ENCODE measurements at regions not wholly inside any gene's neighbourhood (a gene's known extent, or its start where the extent isn't known, plus 50 kb on each side); places are given as distances from the start of the nearest gene placed in this dataset.

DNA sequence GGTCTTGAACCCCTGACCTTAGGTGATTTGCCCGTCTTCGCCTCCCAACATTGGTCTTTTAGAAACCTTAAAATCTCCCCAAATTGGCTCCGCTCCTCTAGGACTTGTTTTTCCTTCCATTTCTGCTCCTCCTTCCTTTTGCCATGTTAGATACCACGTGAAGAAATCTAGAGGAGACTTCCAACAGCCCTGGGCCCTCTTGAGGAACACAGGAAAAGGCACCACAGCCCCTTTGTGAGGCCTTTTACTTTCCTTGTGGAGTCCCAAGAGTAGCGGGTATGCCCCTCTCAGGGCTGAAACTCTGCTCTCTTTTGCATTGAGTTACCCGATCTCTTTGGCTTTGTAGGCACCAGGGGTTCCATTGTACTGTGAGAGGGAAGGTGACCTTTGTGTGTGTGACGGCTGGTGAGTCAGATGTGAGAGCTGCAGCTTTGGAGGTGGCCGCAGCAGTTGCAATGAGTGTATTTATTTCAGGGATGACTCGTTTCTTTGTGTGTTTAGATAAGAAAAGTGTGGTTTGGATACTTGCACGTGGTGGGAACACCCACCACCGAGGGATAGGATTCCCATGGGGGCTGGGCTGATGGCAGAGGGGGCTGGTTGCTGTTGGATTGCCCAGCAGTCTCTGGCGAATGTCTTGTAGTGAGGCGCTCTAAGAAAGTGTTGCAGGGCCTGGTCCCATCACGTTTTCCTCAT lies 218.4 kb upstream of the HS6ST1 start:
- H2AFZ ChIP-seq (ENCODE audit: low read depth, low read length) = peak overlapping the region; percentile 74; the same call in 1 of the 2 replicates
- FAIRE-seq (peak; percentile 19), ATAC-seq (peak; percentile 59), DNase-seq (ENCODE audit: extremely low read depth in 1 of 4, low spot score in 3 of 4) (peak in 3 of 4 experiments; percentile 13 to 57 (median 39))
- H3K9me1 ChIP-seq (ENCODE audit: control insufficient read depth, insufficient read depth, low read length) = peaks cover 3% of the 10 kb centered on the region
- no peaks in the 10 kb centered on the region for H3K9me3 ChIP-seq (replicated peaks; ENCODE audit: control insufficient read depth, insufficient read depth, low read depth, low read length)
- H3K27me3 ChIP-seq (ENCODE audit: control insufficient read depth in 2 of 2, insufficient read depth in 2 of 2, low read length in 2 of 2) = 0 out of 5 replicates have a peak, but pooled peaks cover 0 to 2% of the 10 kb centered on the region in 2 experiments
- BruUV-seq (replicated peaks) = no TSS peak
- H3K9ac ChIP-seq (ENCODE audit: insufficient read depth in 1 of 2, low read depth in 2 of 2, low read length in 2 of 2) = no peak overlapping the region
- no peaks in the 10 kb centered on the region; a peak in 2 of 5 replicates for H3K4me1 ChIP-seq (replicated peaks in 1 of 2; ENCODE audit: control insufficient read depth in 2 of 2, insufficient read depth in 2 of 2, low read length in 2 of 2)
- ChIA-PET CTCF (ENCODE audit: low intra/inter-chr PET ratio) (interaction anchor here (0.7 kb wide), 1 partner anchor 138 kb away, joined by 3 read pairs; no protein-coding TSS in a partner anchor), POLR2A (no interaction called here)
- peak overlapping the region; percentile 56; the same call in 2 of the 3 replicates for H3K27ac ChIP-seq (ENCODE audit: extremely low read depth, low read depth, low read length)
- no peak overlapping the region for H3K4me3 ChIP-seq
- H3K79me2 ChIP-seq (ENCODE audit: control insufficient read depth, insufficient read depth, low read length) = no peaks in the 10 kb centered on the region
- in situ Hi-C loops (cut with MboI) (no loop called here), intact Hi-C loops (cut with micrococcal nuclease) (no loop called here)
- H4K20me1 ChIP-seq (replicated peaks; ENCODE audit: control insufficient read depth, insufficient read depth, low read length) = no peaks in the 10 kb centered on the region
- no peaks in the 10 kb centered on the region for H3K36me3 ChIP-seq (ENCODE audit: control insufficient read depth, insufficient read depth, low read length)
- H3K4me2 ChIP-seq (ENCODE audit: insufficient read depth, low read length) = no peak overlapping the region
- 9% methylated on average over 14 of the region's 14 CpGs for WGBS (ENCODE audit: insufficient coverage, low coverage, missing lambda C conversion rate)
- TF ChIP-seq PYGO2 (tag; IDR thresholded peaks at IDR 0.05) (no peak), EP300 (IDR thresholded peaks at IDR 0.05; ENCODE audit: low read length) (no peak), RBM25 (IDR thresholded peaks at IDR 0.05; ENCODE audit: low read depth, low read length, severe bottlenecking) (no peak), ILK (tag; IDR thresholded peaks at IDR 0.05; ENCODE audit: borderline replicate concordance, low read depth) (no peak), ZNF316 (IDR thresholded peaks at IDR 0.05) (no peak), RFX7 (CRISPR knock-in tag; IDR thresholded peaks at IDR 0.05) (no peak), CEBPB (tag; IDR thresholded peaks at IDR 0.05) (no peak), DPF2 (IDR thresholded peaks at IDR 0.05) (0 out of 2 replicates have a peak, but pooled peaks have one; percentile 20), KDM5B (IDR thresholded peaks at IDR 0.05; ENCODE audit: insufficient replicate concordance, low read depth, low read length) (no peak), ZNF589 (CRISPR knock-in tag; IDR thresholded peaks at IDR 0.05; ENCODE audit: low read depth) (peak; percentile 71; the same call in 1 of the 2 replicates), SMARCA4 (IDR thresholded peaks at IDR 0.05) (peak; percentile 29; the same call in 1 of the 2 replicates)
- TF ChIP-seq, protein P1, sequence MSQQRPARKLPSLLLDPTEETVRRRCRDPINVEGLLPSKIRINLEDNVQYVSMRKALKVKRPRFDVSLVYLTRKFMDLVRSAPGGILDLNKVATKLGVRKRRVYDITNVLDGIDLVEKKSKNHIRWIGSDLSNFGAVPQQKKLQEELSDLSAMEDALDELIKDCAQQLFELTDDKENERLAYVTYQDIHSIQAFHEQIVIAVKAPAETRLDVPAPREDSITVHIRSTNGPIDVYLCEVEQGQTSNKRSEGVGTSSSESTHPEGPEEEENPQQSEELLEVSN (IDR thresholded peaks at IDR 0.05; ENCODE audit: borderline replicate concordance in 1 of 2, extremely low read depth in 1 of 2, insufficient read depth in 1 of 2, insufficient read length in 1 of 2, low read depth in 1 of 2, low read length in 1 of 2, poor library complexity in 1 of 2, severe bottlenecking in 1 of 2) = peak in 1 of 2 experiments; percentile 35
- TF ChIP-seq, protein P2, sequence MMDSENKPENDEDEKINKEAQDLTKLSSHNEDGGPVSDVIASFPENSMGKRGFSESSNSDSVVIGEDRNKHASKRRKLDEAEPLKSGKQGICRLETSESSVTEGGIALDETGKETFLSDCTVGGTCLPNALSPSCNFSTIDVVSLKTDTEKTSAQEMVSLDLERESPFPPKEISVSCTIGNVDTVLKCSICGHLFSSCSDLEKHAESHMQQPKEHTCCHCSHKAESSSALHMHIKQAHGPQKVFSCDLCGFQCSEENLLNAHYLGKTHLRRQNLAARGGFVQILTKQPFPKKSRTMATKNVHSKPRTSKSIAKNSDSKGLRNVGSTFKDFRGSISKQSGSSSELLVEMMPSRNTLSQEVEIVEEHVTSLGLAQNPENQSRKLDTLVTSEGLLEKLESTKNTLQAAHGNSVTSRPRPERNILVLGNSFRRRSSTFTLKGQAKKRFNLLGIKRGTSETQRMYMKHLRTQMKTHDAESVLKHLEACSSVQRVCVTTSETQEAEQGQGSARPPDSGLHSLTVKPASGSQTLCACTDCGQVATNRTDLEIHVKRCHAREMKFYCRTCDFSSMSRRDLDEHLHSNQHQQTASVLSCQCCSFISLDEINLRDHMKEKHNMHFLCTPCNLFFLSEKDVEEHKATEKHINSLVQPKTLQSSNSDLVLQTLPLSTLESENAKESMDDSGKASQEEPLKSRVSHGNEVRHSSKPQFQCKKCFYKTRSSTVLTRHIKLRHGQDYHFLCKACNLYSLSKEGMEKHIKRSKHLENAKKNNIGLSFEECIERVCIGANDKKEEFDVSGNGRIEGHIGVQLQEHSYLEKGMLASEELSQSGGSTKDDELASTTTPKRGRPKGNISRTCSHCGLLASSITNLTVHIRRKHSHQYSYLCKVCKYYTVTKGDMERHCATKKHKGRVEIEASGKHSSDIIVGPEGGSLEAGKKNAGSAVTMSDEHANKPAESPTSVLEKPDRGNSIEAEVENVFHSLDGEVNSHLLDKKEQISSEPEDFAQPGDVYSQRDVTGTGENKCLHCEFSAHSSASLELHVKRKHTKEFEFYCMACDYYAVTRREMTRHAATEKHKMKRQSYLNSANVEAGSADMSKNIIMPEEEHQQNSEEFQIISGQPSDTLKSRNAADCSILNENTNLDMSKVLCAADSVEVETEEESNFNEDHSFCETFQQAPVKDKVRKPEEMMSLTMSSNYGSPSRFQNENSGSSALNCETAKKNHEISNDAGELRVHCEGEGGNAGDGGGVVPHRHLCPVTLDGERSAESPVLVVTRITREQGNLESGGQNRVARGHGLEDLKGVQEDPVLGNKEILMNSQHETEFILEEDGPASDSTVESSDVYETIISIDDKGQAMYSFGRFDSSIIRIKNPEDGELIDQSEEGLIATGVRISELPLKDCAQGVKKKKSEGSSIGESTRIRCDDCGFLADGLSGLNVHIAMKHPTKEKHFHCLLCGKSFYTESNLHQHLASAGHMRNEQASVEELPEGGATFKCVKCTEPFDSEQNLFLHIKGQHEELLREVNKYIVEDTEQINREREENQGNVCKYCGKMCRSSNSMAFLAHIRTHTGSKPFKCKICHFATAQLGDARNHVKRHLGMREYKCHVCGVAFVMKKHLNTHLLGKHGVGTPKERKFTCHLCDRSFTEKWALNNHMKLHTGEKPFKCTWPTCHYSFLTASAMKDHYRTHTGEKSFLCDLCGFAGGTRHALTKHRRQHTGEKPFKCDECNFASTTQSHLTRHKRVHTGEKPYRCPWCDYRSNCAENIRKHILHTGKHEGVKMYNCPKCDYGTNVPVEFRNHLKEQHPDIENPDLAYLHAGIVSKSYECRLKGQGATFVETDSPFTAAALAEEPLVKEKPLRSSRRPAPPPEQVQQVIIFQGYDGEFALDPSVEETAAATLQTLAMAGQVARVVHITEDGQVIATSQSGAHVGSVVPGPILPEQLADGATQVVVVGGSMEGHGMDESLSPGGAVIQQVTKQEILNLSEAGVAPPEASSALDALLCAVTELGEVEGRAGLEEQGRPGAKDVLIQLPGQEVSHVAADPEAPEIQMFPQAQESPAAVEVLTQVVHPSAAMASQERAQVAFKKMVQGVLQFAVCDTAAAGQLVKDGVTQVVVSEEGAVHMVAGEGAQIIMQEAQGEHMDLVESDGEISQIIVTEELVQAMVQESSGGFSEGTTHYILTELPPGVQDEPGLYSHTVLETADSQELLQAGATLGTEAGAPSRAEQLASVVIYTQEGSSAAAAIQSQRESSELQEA (IDR thresholded peaks at IDR 0.05; ENCODE audit: low read depth) = no peak
